ENCODE measurements at regions not wholly inside any gene's neighbourhood (a gene's known extent, or its start where the extent isn't known, plus 50 kb on each side); places are given as distances from the start of the nearest gene placed in this dataset.

DNA sequence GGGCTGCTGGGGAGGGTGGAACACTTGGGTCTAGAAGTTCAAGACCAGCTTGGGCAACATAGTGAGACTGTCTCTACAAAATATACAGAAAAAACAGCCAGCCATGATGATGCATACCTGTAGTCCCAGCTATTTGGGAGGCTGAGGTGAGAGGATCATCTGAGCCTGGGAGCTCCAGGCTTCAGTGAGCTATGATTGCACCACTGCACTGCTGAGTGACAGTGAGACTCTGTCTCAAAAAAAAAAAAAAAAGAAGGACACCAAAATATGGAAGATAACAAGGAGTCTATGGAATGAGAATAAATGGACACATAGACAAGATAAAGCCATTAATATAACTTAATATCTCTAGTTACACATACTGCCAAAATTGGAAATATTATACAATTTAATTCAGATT lies 62.7 kb upstream of the IL15 start:
- no peak for TF ChIP-seq EZH2 (IDR thresholded peaks at IDR 0.05; ENCODE audit: insufficient read depth, low read length)
- TF ChIP-seq, protein P1, sequence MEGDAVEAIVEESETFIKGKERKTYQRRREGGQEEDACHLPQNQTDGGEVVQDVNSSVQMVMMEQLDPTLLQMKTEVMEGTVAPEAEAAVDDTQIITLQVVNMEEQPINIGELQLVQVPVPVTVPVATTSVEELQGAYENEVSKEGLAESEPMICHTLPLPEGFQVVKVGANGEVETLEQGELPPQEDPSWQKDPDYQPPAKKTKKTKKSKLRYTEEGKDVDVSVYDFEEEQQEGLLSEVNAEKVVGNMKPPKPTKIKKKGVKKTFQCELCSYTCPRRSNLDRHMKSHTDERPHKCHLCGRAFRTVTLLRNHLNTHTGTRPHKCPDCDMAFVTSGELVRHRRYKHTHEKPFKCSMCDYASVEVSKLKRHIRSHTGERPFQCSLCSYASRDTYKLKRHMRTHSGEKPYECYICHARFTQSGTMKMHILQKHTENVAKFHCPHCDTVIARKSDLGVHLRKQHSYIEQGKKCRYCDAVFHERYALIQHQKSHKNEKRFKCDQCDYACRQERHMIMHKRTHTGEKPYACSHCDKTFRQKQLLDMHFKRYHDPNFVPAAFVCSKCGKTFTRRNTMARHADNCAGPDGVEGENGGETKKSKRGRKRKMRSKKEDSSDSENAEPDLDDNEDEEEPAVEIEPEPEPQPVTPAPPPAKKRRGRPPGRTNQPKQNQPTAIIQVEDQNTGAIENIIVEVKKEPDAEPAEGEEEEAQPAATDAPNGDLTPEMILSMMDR (IDR thresholded peaks at IDR 0.05; ENCODE audit: insufficient read depth, low read depth, low read length): no peak
